ENCODE measurements at regions not wholly inside any gene's neighbourhood (a gene's known extent, or its start where the extent isn't known, plus 50 kb on each side); places are given as distances from the start of the nearest gene placed in this dataset.

DNA sequence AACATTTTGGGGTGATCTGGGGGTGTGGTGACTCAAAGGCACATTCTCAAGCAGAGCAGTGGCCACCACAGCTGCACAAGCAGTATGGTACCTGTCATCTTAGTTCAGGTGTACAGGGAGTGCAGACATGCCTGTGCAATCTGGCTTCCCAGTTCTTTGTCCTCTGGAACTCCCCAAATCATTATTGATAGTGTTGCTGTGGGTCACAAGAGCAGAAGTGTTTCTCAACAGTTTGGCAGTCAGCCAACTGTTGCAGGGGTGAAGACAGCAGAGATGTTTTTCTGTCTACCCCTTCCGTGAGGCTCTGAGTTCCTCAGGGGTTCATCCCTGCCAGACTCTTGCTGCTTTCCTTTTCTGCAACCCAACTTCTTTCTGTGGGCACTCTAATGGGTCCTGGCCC lies 206.5 kb upstream of the ZSWIM2 start:
- TF ChIP-seq, protein P1, sequence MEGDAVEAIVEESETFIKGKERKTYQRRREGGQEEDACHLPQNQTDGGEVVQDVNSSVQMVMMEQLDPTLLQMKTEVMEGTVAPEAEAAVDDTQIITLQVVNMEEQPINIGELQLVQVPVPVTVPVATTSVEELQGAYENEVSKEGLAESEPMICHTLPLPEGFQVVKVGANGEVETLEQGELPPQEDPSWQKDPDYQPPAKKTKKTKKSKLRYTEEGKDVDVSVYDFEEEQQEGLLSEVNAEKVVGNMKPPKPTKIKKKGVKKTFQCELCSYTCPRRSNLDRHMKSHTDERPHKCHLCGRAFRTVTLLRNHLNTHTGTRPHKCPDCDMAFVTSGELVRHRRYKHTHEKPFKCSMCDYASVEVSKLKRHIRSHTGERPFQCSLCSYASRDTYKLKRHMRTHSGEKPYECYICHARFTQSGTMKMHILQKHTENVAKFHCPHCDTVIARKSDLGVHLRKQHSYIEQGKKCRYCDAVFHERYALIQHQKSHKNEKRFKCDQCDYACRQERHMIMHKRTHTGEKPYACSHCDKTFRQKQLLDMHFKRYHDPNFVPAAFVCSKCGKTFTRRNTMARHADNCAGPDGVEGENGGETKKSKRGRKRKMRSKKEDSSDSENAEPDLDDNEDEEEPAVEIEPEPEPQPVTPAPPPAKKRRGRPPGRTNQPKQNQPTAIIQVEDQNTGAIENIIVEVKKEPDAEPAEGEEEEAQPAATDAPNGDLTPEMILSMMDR (conservative IDR thresholded peaks at IDR 0.05; ENCODE audit: low read depth in 2 of 2) = no peak
- TF ChIP-seq JUNB (IDR thresholded peaks at IDR 0.05; ENCODE audit: unreplicated experiment) (no peak), EZH2 (IDR thresholded peaks at IDR 0.05; ENCODE audit: low read depth, unreplicated experiment) (no peak), POLR2AphosphoS5 (IDR thresholded peaks at IDR 0.05; ENCODE audit: low read depth) (no peak), NANOG (IDR thresholded peaks at IDR 0.05; ENCODE audit: borderline replicate concordance) (no peak), EZH2phosphoT487 (IDR thresholded peaks at IDR 0.05; ENCODE audit: unreplicated experiment) (no peak), CREB1 (CRISPR knock-in tag; IDR thresholded peaks at IDR 0.05; ENCODE audit: low read depth) (no peak), ZNF331 (CRISPR knock-in tag; IDR thresholded peaks at IDR 0.05; ENCODE audit: low read depth) (no peak), STAT1 (IDR thresholded peaks at IDR 0.05; ENCODE audit: unreplicated experiment) (no peak)
- TF ChIP-seq, protein P2, sequence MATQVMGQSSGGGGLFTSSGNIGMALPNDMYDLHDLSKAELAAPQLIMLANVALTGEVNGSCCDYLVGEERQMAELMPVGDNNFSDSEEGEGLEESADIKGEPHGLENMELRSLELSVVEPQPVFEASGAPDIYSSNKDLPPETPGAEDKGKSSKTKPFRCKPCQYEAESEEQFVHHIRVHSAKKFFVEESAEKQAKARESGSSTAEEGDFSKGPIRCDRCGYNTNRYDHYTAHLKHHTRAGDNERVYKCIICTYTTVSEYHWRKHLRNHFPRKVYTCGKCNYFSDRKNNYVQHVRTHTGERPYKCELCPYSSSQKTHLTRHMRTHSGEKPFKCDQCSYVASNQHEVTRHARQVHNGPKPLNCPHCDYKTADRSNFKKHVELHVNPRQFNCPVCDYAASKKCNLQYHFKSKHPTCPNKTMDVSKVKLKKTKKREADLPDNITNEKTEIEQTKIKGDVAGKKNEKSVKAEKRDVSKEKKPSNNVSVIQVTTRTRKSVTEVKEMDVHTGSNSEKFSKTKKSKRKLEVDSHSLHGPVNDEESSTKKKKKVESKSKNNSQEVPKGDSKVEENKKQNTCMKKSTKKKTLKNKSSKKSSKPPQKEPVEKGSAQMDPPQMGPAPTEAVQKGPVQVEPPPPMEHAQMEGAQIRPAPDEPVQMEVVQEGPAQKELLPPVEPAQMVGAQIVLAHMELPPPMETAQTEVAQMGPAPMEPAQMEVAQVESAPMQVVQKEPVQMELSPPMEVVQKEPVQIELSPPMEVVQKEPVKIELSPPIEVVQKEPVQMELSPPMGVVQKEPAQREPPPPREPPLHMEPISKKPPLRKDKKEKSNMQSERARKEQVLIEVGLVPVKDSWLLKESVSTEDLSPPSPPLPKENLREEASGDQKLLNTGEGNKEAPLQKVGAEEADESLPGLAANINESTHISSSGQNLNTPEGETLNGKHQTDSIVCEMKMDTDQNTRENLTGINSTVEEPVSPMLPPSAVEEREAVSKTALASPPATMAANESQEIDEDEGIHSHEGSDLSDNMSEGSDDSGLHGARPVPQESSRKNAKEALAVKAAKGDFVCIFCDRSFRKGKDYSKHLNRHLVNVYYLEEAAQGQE (IDR thresholded peaks at IDR 0.05; ENCODE audit: unreplicated experiment) = no peak
- TF ChIP-seq, protein P3, sequence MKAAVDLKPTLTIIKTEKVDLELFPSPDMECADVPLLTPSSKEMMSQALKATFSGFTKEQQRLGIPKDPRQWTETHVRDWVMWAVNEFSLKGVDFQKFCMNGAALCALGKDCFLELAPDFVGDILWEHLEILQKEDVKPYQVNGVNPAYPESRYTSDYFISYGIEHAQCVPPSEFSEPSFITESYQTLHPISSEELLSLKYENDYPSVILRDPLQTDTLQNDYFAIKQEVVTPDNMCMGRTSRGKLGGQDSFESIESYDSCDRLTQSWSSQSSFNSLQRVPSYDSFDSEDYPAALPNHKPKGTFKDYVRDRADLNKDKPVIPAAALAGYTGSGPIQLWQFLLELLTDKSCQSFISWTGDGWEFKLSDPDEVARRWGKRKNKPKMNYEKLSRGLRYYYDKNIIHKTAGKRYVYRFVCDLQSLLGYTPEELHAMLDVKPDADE (IDR thresholded peaks at IDR 0.05) = no peak

Data from GM23338 (cell line).